IMR-90 (cell line): ENCODE measurements at regions not wholly inside any gene's neighbourhood (a gene's known extent, or its start where the extent isn't known, plus 50 kb on each side); places are given as distances from the start of the nearest gene placed in this dataset.

Experiments used
- ATAC-seq: fragments of 200-7000 bp; cut with Tn5 transposase; 2 replicates; pipeline ENCODE4 v1.9.1; 2020; ENCODE audit warnings: low read depth, mild to moderate bottlenecking, moderate library complexity
- BruUV-seq: library from RNA; stranded (reverse); fragments of 400-500 nt; replicated peaks from 2 replicates; lab custom pipeline; 2021; lab: Mats Ljungman, UMichigan
- CTCF ChIA-PET: fragments of 300-600 bp; formaldehyde crosslinking; extraction: SDS; loops from one replicate; lab custom pipeline; 2021; ENCODE audit warnings: antibody characterized with exemption; lab: Yijun Ruan, JAX
- POLR2A ChIA-PET: fragments of 300-600 bp; sonication (Branson Sonifier 250); formaldehyde crosslinking; loops from one replicate; lab custom pipeline; 2022; ENCODE audit warnings: antibody characterized with exemption; ENCODE audit not compliant: unreplicated experiment; lab: Charles Lee
- DNase-seq: peaks from one replicate; pipeline ENCODE4 v3.0.0; 2013
- H2AFZ ChIP-seq: replicated peaks from 2 replicates; pipeline ENCODE3; 2013; ENCODE audit warnings: low read length, mild to moderate bottlenecking; ENCODE audit not compliant: poor library complexity
- H2AK5ac ChIP-seq: 2 replicates; pipeline ENCODE4 v1.6.1; 2013; ENCODE audit warnings: low read depth, low read length, inconsistent platforms
- H2AK9ac ChIP-seq: replicated peaks from 2 replicates; pipeline ENCODE3; 2013; ENCODE audit warnings: mild to moderate bottlenecking, low read depth, low read length, moderate library complexity; ENCODE audit not compliant: poor library complexity
- H2BK120ac ChIP-seq: 2 replicates; pipeline ENCODE4 v1.6.1; 2013; ENCODE audit warnings: low read depth, low read length, inconsistent platforms
- H2BK15ac ChIP-seq: 3 replicates; pipeline ENCODE4 v1.6.1; 2013; ENCODE audit warnings: low read depth, low read length, inconsistent platforms
- H2BK20ac ChIP-seq: 2 replicates; pipeline ENCODE4 v1.6.1; 2013; ENCODE audit warnings: low read depth, mild to moderate bottlenecking, inconsistent platforms, low read length, moderate library complexity
- H2BK5ac ChIP-seq: 2 replicates; pipeline ENCODE4 v1.6.1; 2013; ENCODE audit warnings: mild to moderate bottlenecking, low read depth, low read length, inconsistent platforms; ENCODE audit not compliant: poor library complexity, severe bottlenecking
- H3K14ac ChIP-seq: replicated peaks from 2 replicates; pipeline ENCODE4 v1.6.1; 2013; ENCODE audit warnings: low read depth, low read length, inconsistent platforms
- H3K18ac ChIP-seq: 2 replicates; pipeline ENCODE4 v1.6.1; 2013; ENCODE audit warnings: low read depth, low read length, control low read depth
- H3K23ac ChIP-seq: 2 replicates; pipeline ENCODE4 v1.6.1; 2013; ENCODE audit warnings: low read depth, low read length, inconsistent platforms
- H3K27ac ChIP-seq: 2 replicates; pipeline ENCODE4 v1.5.1; 2013; ENCODE audit warnings: mild to moderate bottlenecking, control low read depth, low read length; ENCODE audit not compliant: insufficient read depth
- H3K27me3 ChIP-seq: 2 replicates; pipeline ENCODE4 v1.6.1; 2013; ENCODE audit warnings: low read length; ENCODE audit not compliant: control insufficient read depth, insufficient read depth
- H3K36me3 ChIP-seq: 2 replicates; pipeline ENCODE4 v1.6.1; 2013; ENCODE audit warnings: low read length, mixed read lengths; ENCODE audit not compliant: control insufficient read depth, insufficient read depth
- H3K4ac ChIP-seq: 2 replicates; pipeline ENCODE4 v1.6.1; 2013; ENCODE audit warnings: low read depth, low read length, inconsistent platforms
- H3K4me1 ChIP-seq: 2 replicates; pipeline ENCODE4 v1.6.1; 2013; ENCODE audit warnings: low read length, mixed read lengths; ENCODE audit not compliant: control insufficient read depth, insufficient read depth
- H3K4me2 ChIP-seq: 2 replicates; pipeline ENCODE4 v1.6.1; 2013; ENCODE audit warnings: low read depth, mild to moderate bottlenecking, control low read depth, low read length, moderate library complexity
- H3K4me3 ChIP-seq: 2 replicates; pipeline ENCODE4 v1.5.1; 2013; ENCODE audit warnings: low read depth, mild to moderate bottlenecking, control low read depth, low read length, moderate library complexity; ENCODE audit not compliant: insufficient read depth
- H3K56ac ChIP-seq: 2 replicates; pipeline ENCODE4 v1.6.1; 2013; ENCODE audit warnings: low read length, inconsistent platforms; ENCODE audit not compliant: insufficient read depth; ENCODE audit errors: extremely low read depth
- H3K79me1 ChIP-seq, 2 experiments: 2 replicates each; pipeline ENCODE4 v1.6.1; 2013; ENCODE audit warnings: low read length in 2 of 2, inconsistent platforms in 1 of 2, low read depth in 1 of 2
- H3K9ac ChIP-seq: 2 replicates; pipeline ENCODE4 v1.6.1; 2013; ENCODE audit warnings: low read depth, low read length, control low read depth
- H3K9me1 ChIP-seq: 2 replicates; pipeline ENCODE4 v1.6.1; 2013; ENCODE audit warnings: low read length, inconsistent platforms; ENCODE audit not compliant: insufficient read depth
- H3K9me3 ChIP-seq: 2 replicates; pipeline ENCODE4 v1.6.1; 2013; ENCODE audit warnings: low read length; ENCODE audit not compliant: control insufficient read depth, insufficient read depth
- H4K20me1 ChIP-seq: 2 replicates; pipeline ENCODE4 v1.6.1; 2013; ENCODE audit warnings: low read length, inconsistent platforms; ENCODE audit not compliant: insufficient read depth
- H4K5ac ChIP-seq: 2 replicates; pipeline ENCODE4 v1.6.1; 2013; ENCODE audit warnings: mild to moderate bottlenecking, low read depth, low read length, control low read depth
- H4K8ac ChIP-seq, 2 experiments: 2 replicates each; pipeline ENCODE4 v1.6.1; 2013; ENCODE audit warnings: low read depth in 2 of 2, low read length in 2 of 2, control low read depth in 1 of 2, inconsistent platforms in 1 of 2
- H4K91ac ChIP-seq: 2 replicates; pipeline ENCODE4 v1.6.1; 2013; ENCODE audit warnings: low read depth, low read length, inconsistent platforms; ENCODE audit not compliant: insufficient read depth
- MAFK ChIP-seq: IDR thresholded peaks from 2 replicates; pipeline ENCODE4 v1.6.1; 2012; ENCODE audit warnings: low read depth, low read length, improper control_type of control experiment
- MXI1 ChIP-seq: IDR thresholded peaks from 2 replicates; pipeline ENCODE4 v1.6.1; 2012; ENCODE audit warnings: low read depth, mild to moderate bottlenecking, low read length, moderate library complexity, borderline replicate concordance
- NFE2L2 ChIP-seq: fragments of 150-350 bp; IDR thresholded peaks from 2 replicates; pipeline ENCODE4 v1.6.1; 2016; ENCODE audit warnings: low read depth, mild to moderate bottlenecking, low read length
- POLR2A ChIP-seq: IDR thresholded peaks from 2 replicates; pipeline ENCODE4 v1.6.1; 2012; ENCODE audit warnings: mild to moderate bottlenecking, low read depth, low read length
- RCOR1 ChIP-seq: IDR thresholded peaks from 2 replicates; pipeline ENCODE4 v1.6.1; 2012; ENCODE audit warnings: mild to moderate bottlenecking, low read length, improper control_type of control experiment; ENCODE audit not compliant: insufficient replicate concordance
- RFX5 ChIP-seq: IDR thresholded peaks from 2 replicates; pipeline ENCODE4 v1.8.0; 2012; ENCODE audit warnings: low read depth, mild to moderate bottlenecking, low read length, moderate library complexity
- WGBS, 2 experiments: methylation state at CpG; one replicate each; pipeline versions ENCODE4 v1.1.5 to v1.1.7; 2013; ENCODE audit warnings: missing lambda C conversion rate in 2 of 2; ENCODE audit not compliant: insufficient read length in 1 of 2; ENCODE audit errors: extremely low coverage in 2 of 2; 5-methylcytosine and 5-hydroxymethylcytosine counted together
- dilution Hi-C: fragments of 300-500 bp; cut with HindIII; formaldehyde crosslinking; loops from one replicate; pipeline ENCODE4 v1.14.3; 2018; ENCODE audit warnings: low sequenced_read_pairs; ENCODE audit not compliant: unreplicated experiment
- in situ Hi-C: fragments of 300-500 bp; cut with MboI; formaldehyde crosslinking; loops from 3 replicates; pipeline ENCODE4 v1.14.3; 2019; ENCODE audit warnings: low sequenced_read_pairs, inconsistent platforms, mixed read lengths
- intact Hi-C: fragments of 100-400 bp; cut with micrococcal nuclease; formaldehyde crosslinking; loops from 2 replicates; pipeline ENCODE4 v1.10.0; 2022
- TF ChIP-seq, protein P1 (sequence below): fragments of 150-350 bp; IDR thresholded peaks from 2 replicates; pipeline ENCODE4 v1.6.1; 2016; ENCODE audit warnings: low read depth, mild to moderate bottlenecking, low read length, moderate library complexity, borderline replicate concordance
- TF ChIP-seq, protein P2 (sequence below): fragments of 150-350 bp; IDR thresholded peaks from 2 replicates; pipeline ENCODE4 v1.6.1; 2017; ENCODE audit warnings: mild to moderate bottlenecking, antibody characterized with exemption, low read length, low read depth

DNA sequence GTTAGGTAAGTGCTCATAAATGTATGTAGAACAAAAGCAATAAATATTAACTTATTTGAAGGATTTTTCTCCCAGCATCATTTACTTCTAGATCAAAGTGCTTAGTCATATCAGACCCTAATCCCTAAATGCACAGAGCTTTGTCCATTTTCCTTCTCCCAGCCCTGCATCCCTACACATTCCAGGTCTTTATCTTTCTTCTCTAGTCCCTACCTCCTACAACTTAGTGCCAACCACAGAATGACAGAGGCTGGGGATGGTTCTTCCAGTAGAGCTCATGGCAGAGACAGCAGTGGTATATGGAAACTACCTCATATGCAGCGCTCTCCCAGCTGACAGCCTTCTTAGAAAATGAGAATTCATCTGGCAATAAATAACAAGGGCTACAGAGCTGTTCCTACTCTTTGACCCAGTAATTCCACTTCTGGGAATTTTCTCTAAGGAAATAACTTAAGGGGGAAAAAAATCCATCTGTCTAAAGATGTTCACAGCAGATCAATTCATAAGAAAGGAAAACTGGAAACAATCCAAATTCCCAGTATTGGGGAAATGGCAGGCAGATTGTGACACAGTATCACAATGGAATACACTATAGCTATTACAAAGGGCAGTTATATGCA, 62.9 kb upstream of the ROR1 start:
- no peak for ATAC-seq
- dilution Hi-C loops, result no loop called here

More for the DNA sequence above, 62.9 kb upstream of the ROR1 start:
- no peak for DNase-seq
- no peak overlapping the region for H3K23ac ChIP-seq
- H3K4me2 ChIP-seq, result no peak overlapping the region
- no peak overlapping the region for H3K4ac ChIP-seq
- no peak overlapping the region for H3K18ac ChIP-seq
- no peak overlapping the region for H4K91ac ChIP-seq
- no peak overlapping the region for H3K27ac ChIP-seq
- H3K36me3 ChIP-seq, result no peaks in the 10 kb centered on the region
- peaks cover 7% of the 10 kb centered on the region; the same call in 1 of the 2 replicates for H4K20me1 ChIP-seq
- intact Hi-C loops (no loop called here), in situ Hi-C loops (no loop called here)
- peaks cover 7% of the 10 kb centered on the region; the same call in 1 of the 2 replicates for H3K9me1 ChIP-seq
- H2BK120ac ChIP-seq, result no peak overlapping the region
- H2BK20ac ChIP-seq, result no peak overlapping the region
- H3K9me3 ChIP-seq, result no peaks in the 10 kb centered on the region
- ChIA-PET POLR2A (no interaction called here), CTCF (no interaction called here)
- H4K5ac ChIP-seq, result no peak overlapping the region
- H3K27me3 ChIP-seq, result peaks cover 34% of the 10 kb centered on the region
- H3K79me1 ChIP-seq, result no peaks in the 10 kb centered on the region
- H3K4me3 ChIP-seq, result no peak overlapping the region
- H2BK15ac ChIP-seq, result no peak overlapping the region
- H3K4me1 ChIP-seq, result peaks cover 5% of the 10 kb centered on the region
- H2AK5ac ChIP-seq, result no peak overlapping the region
- TF ChIP-seq MXI1, result no peak
- TF ChIP-seq NFE2L2, result no peak
- no peak for TF ChIP-seq POLR2A
- TF ChIP-seq, protein P1, sequence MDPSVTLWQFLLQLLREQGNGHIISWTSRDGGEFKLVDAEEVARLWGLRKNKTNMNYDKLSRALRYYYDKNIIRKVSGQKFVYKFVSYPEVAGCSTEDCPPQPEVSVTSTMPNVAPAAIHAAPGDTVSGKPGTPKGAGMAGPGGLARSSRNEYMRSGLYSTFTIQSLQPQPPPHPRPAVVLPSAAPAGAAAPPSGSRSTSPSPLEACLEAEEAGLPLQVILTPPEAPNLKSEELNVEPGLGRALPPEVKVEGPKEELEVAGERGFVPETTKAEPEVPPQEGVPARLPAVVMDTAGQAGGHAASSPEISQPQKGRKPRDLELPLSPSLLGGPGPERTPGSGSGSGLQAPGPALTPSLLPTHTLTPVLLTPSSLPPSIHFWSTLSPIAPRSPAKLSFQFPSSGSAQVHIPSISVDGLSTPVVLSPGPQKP, result no peak
- TF ChIP-seq RCOR1, result no peak
- TF ChIP-seq MAFK, result no peak
- TF ChIP-seq, protein P2, sequence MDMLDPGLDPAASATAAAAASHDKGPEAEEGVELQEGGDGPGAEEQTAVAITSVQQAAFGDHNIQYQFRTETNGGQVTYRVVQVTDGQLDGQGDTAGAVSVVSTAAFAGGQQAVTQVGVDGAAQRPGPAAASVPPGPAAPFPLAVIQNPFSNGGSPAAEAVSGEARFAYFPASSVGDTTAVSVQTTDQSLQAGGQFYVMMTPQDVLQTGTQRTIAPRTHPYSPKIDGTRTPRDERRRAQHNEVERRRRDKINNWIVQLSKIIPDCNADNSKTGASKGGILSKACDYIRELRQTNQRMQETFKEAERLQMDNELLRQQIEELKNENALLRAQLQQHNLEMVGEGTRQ, result no peak
- no peak for TF ChIP-seq RFX5
- no peak overlapping the region for H2BK5ac ChIP-seq
- no peak overlapping the region for H3K56ac ChIP-seq
- no peak overlapping the region for H3K9ac ChIP-seq
- H4K8ac ChIP-seq, result no peak overlapping the region
- no peak overlapping the region for H3K14ac ChIP-seq
- H2AK9ac ChIP-seq, result no peak overlapping the region
- no peak overlapping the region for H2AFZ ChIP-seq
- BruUV-seq, result no TSS peak
- WGBS, 2 experiments, result no CpG with 5 or more reads among the region's 1 CpG
